ENCODE measurements at regions not wholly inside any gene's neighbourhood (a gene's known extent, or its start where the extent isn't known, plus 50 kb on each side); places are given as distances from the start of the nearest gene placed in this dataset.

- DNase-seq (ENCODE audit: low read depth): peak; percentile 97
- H3K4me3 ChIP-seq (ENCODE audit: low read depth, low read length): no peak overlapping the region
- TF ChIP-seq, protein P1, sequence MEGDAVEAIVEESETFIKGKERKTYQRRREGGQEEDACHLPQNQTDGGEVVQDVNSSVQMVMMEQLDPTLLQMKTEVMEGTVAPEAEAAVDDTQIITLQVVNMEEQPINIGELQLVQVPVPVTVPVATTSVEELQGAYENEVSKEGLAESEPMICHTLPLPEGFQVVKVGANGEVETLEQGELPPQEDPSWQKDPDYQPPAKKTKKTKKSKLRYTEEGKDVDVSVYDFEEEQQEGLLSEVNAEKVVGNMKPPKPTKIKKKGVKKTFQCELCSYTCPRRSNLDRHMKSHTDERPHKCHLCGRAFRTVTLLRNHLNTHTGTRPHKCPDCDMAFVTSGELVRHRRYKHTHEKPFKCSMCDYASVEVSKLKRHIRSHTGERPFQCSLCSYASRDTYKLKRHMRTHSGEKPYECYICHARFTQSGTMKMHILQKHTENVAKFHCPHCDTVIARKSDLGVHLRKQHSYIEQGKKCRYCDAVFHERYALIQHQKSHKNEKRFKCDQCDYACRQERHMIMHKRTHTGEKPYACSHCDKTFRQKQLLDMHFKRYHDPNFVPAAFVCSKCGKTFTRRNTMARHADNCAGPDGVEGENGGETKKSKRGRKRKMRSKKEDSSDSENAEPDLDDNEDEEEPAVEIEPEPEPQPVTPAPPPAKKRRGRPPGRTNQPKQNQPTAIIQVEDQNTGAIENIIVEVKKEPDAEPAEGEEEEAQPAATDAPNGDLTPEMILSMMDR (conservative IDR thresholded peaks at IDR 0.05; ENCODE audit: low read depth, low read length): no peak
These were observed 53.3 kb upstream of the AMOTL2 start for GRCh38 chr3:134427400-134428111.

GRCh38 chr3:134426660-134427181, 52.5 kb upstream of the AMOTL2 start:
- TF ChIP-seq, protein P1 (conservative IDR thresholded peaks at IDR 0.05; ENCODE audit: low read depth, low read length): no peak
- peak; percentile 67 for DNase-seq (ENCODE audit: low read depth)
- no peak overlapping the region for H3K4me3 ChIP-seq (ENCODE audit: low read depth, low read length)

- no peak overlapping the region for H3K4me3 ChIP-seq (ENCODE audit: low read depth, low read length)
- TF ChIP-seq, protein P1 (conservative IDR thresholded peaks at IDR 0.05; ENCODE audit: low read depth, low read length): no peak
- DNase-seq (ENCODE audit: low read depth): no peak
These were observed 51.7 kb upstream of the AMOTL2 start for GRCh38 chr3:134425943-134426342.

All from choroid plexus epithelial cell (primary cell).